ENCODE measurements at regions not wholly inside any gene's neighbourhood (a gene's known extent, or its start where the extent isn't known, plus 50 kb on each side); places are given as distances from the start of the nearest gene placed in this dataset.
"Not testable (repeated sequence)": the region's sequence is repeated elsewhere in the genome, so short reads cannot be mapped to it uniquely, and the experiment has no call there.

DNA sequence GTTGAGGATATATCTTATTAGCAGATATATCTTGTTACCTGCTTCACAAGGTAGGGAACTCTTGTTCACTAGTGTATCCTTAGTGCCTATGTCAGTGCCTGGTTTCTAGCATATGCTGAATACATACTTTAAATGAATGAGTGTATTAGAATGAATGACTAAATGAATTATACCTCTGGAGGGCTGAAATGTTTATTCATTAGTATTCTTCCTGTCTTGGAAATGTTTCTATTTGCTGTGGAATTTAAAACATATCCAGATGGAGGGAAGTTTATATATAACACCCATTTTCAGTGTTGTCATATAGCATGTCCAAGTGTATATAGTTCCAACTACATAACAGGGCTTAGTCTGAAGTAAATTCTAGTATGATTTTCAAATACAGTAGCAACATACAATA is 581.5 kb downstream of the TBL1XR1 start:
- DNase-seq: no peak

DNA sequence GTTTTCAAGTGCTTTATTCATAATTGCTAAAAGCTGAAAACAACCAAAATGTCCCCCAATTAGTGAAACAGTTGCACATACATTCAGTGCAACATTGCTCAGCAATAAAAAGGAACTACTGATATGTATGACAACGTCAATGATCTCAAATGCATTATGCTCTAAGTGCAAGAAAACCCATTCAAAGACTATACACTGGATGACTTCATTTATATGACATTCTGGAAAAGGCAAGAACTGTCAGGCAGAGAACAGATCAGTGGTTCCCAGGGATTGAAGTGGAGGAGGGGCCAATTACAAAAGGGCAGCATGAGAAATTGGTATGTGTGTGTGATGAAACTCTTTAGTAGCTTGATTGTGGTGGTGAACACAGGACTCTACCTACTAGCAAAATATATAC is 585.6 kb downstream of the TBL1XR1 start:
- DNase-seq: no peak

DNA sequence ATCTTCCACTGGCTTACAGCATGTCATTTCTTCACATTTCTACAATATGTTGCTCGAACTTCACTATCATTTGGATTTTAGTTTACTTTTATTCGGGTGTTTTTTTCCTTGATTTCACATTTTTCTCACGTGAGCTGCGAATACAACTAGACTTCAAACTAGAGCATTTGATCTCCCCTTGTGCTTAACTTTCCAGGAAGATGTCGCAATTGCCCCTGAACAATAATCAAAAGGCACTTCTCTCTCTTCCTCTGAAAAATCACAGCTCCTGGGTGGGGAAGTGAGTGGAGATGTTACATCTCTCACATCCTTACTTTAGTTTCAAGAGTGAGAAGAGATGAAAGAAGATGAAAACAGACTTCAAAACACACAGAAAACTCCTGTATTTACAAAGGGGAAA is 587.9 kb downstream of the TBL1XR1 start:
- no peak for DNase-seq

DNA sequence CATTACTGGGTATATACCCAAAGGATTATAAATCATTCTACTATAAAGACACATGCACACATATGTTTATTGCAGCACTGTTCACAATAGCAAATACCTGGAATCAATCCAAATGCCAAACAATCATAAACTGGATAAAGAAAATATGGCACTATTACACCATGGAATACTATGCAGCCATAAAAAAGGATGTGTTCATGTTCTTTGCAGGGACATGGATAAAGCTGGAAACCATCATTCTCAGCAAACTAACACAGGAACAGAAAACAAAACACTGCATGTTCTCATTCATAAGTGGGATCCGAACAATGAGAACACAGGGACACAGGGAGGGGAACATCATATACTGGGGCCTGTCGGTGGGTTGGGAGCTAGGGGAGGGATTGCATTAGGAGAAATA is 591.7 kb downstream of the TBL1XR1 start:
- not testable (repeated sequence) for DNase-seq

DNA sequence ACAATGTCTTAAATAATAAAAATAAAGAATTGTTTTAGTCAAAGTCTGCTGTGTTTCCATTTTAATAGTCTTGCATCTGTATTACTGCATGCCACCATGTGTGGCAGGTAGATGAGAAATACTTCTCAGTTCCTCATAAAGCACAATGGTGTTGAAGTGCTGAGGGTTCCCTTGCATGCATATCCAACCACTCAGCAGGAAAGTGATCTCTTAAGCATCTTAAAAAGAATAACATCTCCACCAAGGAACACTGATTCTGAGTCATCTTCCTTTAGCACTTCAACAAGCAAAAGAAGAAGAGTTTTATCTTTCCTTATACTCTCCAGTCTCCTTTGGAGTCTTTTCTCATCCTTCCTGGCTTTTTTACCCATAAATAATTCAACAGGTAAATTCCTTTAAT is 602.0 kb downstream of the TBL1XR1 start:
- no peak for DNase-seq

DNA sequence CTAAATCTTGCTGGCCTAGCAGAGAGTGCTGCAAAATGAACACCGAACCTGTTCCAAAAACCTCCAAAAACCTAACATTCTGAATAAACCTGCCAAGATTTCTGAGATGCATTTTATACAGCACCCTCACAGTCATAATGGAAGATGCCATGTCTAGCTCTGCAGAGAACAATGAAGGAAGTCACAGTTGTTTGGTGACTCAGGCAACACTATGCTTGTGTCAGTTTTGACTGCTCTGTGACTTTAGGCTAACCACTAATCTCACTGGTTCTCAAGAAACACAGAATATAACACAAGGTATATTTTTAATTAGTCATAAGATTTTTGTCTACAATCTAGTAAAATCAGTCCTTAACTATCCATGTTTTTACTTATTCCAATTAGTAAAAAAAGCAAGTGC is 606.6 kb downstream of the TBL1XR1 start:
- DNase-seq: no peak

DNA sequence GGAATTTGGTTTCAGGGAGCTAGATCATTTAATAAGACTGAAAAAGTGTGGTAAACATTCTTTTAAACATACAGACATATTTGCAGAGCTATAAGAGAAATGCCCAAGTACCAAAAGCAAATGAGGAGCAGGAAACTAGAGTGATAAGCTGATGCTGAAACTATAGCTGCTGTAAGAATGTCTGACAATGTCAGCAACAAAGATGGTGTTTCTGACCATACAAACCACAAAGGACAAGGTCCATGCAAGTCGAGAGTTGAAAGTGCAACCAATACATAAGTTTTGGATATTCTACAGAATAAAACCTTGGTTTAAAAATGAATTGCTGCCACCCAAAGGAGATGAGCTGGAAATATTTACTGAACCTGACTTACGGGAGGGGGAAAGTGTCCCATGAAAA is 610.2 kb downstream of the TBL1XR1 start:
- no peak for DNase-seq

DNA sequence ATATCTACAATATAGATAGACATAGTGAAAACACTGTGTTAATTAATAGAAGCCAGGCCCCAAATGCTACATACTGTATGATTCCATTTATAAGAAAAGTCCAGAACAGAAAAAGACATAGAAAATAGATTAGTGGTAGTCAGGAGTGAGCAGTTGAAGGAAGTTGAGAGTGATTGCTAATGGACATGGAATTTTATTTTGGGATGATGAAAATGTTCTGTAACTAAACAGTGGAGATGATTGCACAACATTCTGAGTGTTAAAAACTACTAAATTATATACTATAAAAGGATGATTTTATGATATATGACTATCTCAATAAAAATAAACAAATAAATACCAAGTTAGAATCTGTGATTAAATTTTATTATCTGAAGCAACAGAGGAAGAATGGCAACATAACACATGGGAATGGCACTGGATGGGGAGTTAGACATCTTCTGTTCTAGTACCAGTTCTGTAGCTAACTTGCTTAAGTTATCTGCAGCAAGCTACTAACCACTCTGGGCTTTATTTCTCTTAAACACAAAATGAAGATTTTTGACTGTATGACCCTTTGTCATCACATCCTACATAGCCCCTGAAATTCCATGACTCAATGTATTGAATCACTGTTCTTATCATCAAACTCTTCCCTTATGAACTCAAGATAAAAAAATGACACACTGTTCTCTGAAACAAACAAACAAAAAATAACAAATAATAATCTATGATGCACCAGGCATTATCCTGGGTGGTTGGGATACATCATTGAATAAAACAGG is 612.7 kb downstream of the TBL1XR1 start:
- no peak for DNase-seq

DNA sequence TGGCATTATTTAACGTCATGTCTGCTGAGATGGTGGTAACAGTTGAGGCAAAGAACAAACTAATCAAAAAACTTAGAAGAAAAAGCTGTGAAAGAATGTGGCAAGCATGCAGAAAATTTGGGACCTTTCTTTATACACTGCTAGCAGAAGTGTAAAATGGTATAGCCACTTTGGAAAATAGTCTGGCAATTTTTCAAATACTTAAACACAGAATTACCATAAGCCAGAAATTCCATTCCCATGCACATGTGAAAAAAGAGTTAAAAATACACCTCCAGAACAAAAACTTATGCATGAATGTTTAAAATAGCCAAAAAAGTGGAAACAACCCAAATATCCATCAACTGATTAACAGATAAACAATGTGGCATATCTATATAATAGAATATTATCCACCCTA is 613.3 kb downstream of the TBL1XR1 start:
- DNase-seq: no peak

DNA sequence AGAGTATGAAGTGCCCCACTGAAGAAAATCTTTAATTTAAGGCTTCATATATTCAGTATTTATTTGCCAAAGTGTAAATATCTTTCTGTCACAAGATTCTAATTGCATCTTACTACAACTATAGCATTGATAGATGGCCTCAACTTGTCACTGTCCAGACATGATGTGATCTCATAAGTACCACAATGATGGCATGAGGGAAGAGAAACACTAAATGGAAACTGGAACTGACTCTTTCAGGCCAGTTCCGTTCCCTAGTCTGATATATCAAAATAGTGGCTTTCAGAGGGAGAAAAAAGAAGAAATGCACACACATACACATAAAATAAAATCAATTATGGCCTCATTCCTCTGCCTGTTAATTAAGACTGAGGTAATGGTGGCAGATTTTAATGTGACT is 615.7 kb downstream of the TBL1XR1 start:
- no peak for DNase-seq

DNA sequence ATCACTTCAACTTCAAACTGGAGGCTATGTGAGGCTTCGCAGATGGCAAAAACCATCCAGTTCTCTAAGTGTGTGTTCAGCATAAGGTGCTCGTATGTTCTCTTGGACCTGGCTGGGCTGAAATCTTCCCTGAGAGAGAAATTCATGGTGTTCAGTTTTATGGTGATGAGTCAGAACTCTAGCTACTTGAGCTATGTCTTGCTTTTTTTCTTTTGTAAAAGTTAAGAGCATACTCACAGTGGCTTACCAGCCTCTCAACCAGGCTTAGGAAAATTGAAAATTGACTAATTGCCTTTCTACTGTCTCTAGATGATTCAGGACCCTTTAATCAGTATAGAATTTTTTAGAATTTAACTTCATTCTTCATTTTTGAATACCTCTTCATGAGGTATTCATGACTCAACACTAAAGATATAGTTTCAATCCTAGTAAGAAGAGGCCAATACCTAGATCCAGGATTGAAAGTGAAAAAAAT is 617.5 kb downstream of the TBL1XR1 start:
- no peak for DNase-seq

DNA sequence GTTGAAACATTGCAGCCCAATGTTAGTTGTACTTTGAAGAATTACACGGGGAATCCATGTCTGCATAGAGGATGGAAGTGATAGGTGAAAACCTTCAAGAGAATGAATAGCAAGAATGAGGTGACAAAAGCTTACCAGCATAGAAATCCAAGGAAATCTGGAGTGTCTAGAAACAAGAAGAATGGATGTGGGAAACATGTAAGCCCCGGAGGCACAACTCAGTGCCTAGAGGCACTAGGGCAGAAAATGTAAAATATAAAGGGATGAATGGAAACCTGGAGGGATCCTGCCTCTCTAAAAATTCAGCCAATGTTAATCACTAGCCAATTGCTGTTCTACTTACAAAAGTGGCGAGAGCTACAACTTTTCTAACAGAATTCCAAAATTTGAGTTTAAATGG is 619.0 kb downstream of the TBL1XR1 start:
- DNase-seq: no peak

DNA sequence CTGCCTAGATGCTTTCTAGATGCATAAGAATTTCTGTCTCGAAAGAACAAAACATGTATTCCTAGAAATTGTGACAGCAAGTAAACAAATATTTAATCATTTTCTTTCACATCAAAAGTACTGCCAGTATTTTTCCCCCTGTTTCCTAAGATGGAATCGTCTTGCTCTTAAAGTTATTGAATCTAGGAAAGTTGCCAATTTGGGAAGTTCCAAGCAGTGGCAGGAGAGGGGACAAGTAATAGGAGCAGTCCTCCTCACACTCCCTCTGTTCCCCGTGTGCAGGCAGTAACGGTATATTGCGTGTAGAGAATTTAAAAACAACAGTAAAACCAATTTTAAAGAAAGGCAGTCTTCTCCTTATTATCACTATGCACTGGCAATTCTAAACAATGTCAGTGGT is 619.8 kb downstream of the TBL1XR1 start:
- no peak for DNase-seq

DNA sequence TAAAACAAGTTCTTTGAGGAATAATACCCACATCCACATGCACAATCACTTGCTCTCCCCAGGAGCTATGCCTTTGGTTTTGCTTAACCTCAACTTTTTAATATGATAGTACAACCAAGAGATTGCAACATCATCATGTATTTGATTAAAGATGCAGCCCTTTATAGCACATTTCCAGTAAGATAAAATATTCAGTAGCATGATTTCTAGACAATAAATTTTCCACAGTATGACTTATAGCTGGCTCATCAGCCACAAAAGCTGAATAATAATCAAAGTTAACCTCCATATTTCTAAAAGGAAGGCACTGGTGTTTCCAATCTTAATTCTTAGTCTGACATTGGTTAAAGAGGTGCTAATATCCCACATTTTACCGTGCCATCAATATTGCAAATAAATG is 622.5 kb downstream of the TBL1XR1 start:
- DNase-seq: no peak

DNA sequence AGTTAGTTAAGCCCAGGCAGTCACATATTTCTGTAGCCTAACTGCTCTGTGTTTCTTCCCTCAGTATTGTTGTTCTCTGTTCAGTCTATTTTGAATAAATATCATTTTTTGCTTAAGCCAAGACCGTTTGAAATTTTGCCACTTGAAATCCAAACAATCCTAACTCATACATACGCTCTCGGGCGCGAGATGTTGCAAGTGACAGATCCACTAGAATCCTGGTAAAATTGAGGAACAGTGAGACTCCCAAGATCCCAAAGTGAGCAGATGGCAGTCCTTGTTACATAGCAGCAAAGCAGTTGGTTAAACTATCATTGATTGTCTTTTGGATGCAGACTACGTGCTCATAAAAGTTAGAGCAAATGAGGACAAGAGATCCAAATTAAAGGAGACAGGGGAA is 625.4 kb downstream of the TBL1XR1 start:
- DNase-seq: no peak

DNA sequence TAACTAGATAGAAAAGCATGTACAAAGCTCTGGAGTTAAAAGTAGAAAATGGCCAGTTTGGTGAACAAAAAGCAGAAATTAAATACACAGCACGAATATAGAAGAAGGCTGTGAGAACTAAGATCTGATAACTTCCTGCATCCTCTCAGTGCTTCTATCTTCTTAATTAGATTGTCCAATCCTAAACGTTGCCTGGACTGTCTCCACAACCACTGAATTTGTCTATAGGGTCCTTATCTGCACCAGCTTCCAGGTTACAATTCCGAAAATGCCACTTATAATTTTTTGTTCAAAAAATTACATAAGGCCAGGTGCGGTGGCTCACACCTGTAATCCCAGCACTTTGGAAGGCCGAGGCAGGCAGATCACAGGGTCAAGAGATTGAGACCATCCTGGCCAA is 626.3 kb downstream of the TBL1XR1 start:
- DNase-seq: no peak

DNA sequence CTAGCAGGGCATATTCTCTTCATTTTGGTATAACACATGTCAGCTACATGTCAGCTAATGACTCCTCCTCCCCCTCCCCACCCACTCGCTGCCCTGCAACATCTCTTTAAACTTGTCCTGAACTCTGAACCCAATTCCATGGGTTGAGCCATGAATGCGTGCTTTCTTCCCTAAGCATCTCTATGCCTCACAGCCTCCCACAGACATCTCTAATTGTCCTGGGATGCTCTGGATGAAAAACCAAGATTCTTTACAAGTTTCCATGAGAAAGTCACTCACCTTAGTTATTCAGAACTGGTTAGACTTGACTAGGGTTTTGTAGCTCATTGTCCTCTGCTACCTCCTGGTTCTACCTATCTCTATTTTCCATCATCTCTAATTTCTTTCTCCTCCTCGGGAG is 629.1 kb downstream of the TBL1XR1 start:
- no peak for DNase-seq

DNA sequence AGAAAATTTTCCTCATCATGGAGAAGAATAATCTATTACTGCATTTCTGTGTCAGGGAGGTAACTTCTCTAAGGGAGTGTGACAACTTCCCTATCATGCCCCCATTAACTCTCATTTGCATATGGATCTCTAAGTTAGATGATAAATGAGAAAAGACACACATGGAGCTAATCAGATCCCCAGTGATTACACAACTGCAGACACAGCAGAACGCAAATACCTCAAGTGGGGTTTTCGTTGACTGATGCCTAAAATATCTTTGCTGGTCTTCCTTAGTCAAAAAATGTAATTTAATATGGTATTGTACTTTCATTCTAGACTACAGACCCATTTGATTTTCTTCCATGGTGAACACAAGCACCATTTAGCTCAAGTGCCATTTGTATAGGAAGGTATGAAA is 630.5 kb downstream of the TBL1XR1 start:
- no peak for DNase-seq

DNA sequence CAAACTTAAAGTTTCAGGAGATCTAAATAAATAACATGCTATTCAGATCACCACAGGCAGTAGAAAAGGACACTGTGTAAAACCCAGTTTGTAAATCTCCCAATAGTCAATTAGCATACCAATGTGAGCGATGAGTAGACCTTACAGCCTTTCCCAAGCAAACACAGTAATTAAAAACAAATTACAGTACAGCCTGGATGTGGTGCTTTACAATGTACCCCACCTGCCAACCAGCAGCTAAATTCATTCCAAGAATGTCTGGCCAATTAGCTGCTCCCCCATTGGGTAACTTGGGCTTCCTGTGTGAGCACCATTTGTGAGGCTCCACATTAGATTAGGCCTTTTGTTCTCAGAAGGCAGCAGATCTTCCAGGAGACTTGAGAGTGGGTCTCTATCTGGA is 635.0 kb downstream of the TBL1XR1 start:
- DNase-seq: no peak

DNA sequence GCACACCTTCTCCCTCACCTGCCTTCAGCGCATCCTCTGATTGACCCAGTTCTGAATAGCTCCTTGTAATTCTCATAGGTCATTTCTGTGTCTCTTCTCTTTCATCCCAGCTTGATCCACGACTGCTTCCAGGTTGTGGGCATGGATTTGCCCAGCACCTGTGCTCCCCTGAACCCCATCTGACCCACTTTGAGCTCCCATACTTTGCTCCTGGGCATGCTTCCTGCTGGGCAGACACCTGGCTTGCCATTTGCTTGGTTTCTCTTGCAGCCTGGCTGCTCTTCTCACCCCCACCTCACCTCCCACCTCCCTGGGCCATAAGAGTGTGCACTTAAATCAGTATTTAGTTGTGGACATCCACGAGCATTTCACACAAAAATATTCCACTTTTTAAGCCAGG is 635.5 kb downstream of the TBL1XR1 start:
- DNase-seq: no peak

DNA sequence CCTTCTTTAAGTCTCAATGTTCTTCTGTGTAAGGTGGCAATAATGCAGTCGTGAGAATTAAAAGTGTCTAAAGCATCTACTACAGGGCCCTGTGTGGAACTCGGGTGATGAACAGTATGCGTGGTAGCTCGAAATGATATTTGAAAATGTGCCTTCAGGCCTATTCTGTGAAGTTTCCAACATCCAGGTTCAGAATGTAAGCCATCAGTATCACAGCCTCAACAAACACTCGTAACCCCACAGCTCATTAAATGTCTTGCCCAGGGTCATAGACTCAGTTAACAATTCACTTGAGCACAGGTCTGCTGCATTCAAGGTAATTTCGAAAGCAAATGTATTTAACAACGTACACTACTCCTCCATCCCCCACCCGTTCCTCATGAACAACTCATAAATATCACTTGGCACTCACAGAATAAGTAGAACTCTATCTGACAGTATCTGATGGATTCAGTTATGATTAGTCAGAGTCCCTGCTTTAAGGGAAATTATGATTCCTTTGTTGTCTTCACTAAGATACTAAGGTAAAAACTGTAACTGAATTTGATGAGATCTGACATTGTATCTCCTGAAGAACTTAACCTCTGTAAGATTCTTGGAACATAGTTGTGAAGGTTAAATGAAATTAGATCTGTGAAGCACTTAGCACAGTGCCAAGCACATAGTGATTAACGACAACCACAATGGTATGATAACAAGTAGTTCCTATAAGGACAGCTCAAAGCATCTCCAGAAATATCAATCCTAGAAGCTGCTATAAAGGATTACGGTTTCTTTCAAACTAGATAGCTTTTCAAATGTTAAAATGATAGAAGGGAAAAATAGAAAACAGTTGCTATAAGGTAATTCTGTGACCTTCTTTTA is 642.3 kb downstream of the TBL1XR1 start:
- DNase-seq: no peak

DNA sequence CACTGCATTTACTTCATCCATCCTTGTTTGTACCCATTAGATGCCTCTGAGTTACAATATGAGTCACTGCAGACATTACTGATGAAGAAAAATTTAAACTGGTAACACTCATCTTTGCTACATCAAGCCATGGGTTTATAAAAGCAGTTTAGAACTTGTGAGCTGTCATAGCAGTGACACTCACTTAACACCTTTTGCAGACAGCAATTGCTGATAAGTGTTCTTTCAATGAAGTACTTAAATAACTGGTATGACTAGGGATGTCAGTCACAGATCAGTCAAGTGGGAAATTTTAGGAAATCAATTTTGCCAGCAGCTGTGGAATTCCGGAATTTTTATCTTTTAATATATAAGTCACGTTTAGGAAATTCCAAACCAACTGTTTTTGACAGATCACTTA is 643.0 kb downstream of the TBL1XR1 start:
- no peak for DNase-seq

DNA sequence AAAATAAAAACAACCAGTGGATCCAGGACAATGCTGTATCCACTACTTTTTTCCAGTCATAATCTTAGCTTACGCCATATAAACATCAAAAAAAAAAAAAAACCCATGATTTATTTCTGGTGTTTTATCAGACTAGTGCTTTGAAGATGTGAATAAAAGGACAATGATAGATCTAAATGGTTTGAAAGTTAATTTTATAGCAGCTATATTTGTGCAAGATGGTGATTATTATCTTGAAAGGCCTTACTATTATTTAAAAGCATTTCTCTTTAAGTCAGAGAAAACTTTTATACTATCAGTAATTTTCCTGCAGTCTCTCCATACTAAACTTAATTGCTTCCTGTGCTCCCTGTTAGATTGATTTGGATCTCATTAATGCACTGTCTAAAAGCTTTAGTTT is 670.3 kb downstream of the TBL1XR1 start:
- no peak for DNase-seq

DNA sequence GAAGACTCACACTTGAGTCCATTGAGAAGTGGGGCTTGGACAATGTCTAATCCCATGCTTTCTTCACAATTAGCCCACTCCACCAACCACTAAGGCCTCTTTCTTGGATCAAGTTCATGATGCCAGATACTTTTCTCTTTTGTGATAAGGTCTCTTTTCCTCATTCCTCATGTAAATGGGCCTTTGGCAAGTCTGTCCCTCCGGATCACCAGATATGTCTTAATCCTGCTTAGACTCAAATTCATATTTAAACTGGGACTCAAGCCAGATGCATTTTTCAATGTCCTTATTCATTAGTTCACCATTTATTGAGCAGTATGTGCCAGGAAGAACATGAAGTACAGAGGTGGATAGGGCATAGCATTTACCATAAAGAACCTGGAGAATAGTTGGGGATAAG is 671.1 kb downstream of the TBL1XR1 start:
- no peak for DNase-seq
